Stimulated activated CD8-positive, alpha-beta memory T cell treated with anti-CD3 and anti-CD28 coated beads, Interleukin-12 subunit alpha, Interleukin-12 subunit beta, amount 100 ng/mL, for 1 hour (primary cell): ENCODE measurements at regions not wholly inside any gene's neighbourhood (a gene's known extent, or its start where the extent isn't known, plus 50 kb on each side); places are given as distances from the start of the nearest gene placed in this dataset.
"Not testable (repeated sequence)": the region's sequence is repeated elsewhere in the genome, so short reads cannot be mapped to it uniquely, and the experiment has no call there.

Experiments
- DNase-seq: peaks from one replicate; pipeline ENCODE4 v3.0.0-alpha.2; 2020; ENCODE audit warnings: low read depth

- DNase-seq = not testable (repeated sequence)
Observed at GRCh38 chr15:20187370-20188355, 353.9 kb downstream of the GOLGA6L6 start.

GRCh38 chr15:20184879-20185278 lies 356.7 kb downstream of the GOLGA6L6 start:
- not testable (repeated sequence) for DNase-seq

GRCh38 chr15:20168221-20168620 lies 373.4 kb downstream of the GOLGA6L6 start:
- not testable (repeated sequence) for DNase-seq

GRCh38 chr15:20153528-20153927 lies 388.1 kb downstream of the GOLGA6L6 start:
- DNase-seq = not testable (repeated sequence)

GRCh38 chr15:20148679-20149078 lies 392.9 kb downstream of the GOLGA6L6 start:
- not testable (repeated sequence) for DNase-seq

GRCh38 chr15:20148008-20148407 lies 393.6 kb downstream of the GOLGA6L6 start:
- DNase-seq = not testable (repeated sequence)

GRCh38 chr15:20144333-20145036 lies 397.1 kb downstream of the GOLGA6L6 start:
- not testable (repeated sequence) for DNase-seq

- DNase-seq = not testable (repeated sequence)
Observed at GRCh38 chr15:20142906-20143305, 398.7 kb downstream of the GOLGA6L6 start.

- not testable (repeated sequence) for DNase-seq
Observed at GRCh38 chr15:20142410-20142809, 399.2 kb downstream of the GOLGA6L6 start.

GRCh38 chr15:20124668-20125067 lies 416.9 kb downstream of the GOLGA6L6 start:
- not testable (repeated sequence) for DNase-seq

- no peak for DNase-seq
Observed at GRCh38 chr15:20106026-20106425, 435.6 kb downstream of the GOLGA6L6 start.

- not testable (repeated sequence) for DNase-seq
Observed at GRCh38 chr15:20105011-20105990, 436.3 kb downstream of the GOLGA6L6 start.

- not testable (repeated sequence) for DNase-seq
Observed at GRCh38 chr15:20104551-20104950, 437.0 kb downstream of the GOLGA6L6 start.

- not testable (repeated sequence) for DNase-seq
Observed at GRCh38 chr15:20102862-20103261, 438.7 kb downstream of the GOLGA6L6 start.

- not testable (repeated sequence) for DNase-seq
Observed at GRCh38 chr15:20102209-20102608, 439.4 kb downstream of the GOLGA6L6 start.

- DNase-seq = not testable (repeated sequence)
Observed at GRCh38 chr15:20101281-20101680, 440.3 kb downstream of the GOLGA6L6 start.

GRCh38 chr15:20100604-20101270 lies 440.9 kb downstream of the GOLGA6L6 start:
- DNase-seq = not testable (repeated sequence)

- DNase-seq = not testable (repeated sequence)
Observed at GRCh38 chr15:20095699-20096303, 445.8 kb downstream of the GOLGA6L6 start.

- not testable (repeated sequence) for DNase-seq
Observed at GRCh38 chr15:20089541-20089940, 452.1 kb downstream of the GOLGA6L6 start.

- not testable (repeated sequence) for DNase-seq
Observed at GRCh38 chr15:20084026-20084425, 457.6 kb downstream of the GOLGA6L6 start.
